Neural crest cell (in vitro differentiated cells): ENCODE measurements at regions not wholly inside any gene's neighbourhood (a gene's known extent, or its start where the extent isn't known, plus 50 kb on each side); places are given as distances from the start of the nearest gene placed in this dataset.

ENCODE experiments used
- DNase-seq: peaks from one replicate; pipeline ENCODE4 v3.0.0; 2021; ENCODE audit warnings: low read depth, mixed read lengths, low spot score
- H3K27ac Mint-ChIP-seq: one replicate; pipeline ENCODE4 v1.8.0; 2021; ENCODE audit warnings: mild to moderate bottlenecking, mixed read lengths; ENCODE audit not compliant: unreplicated experiment
- H3K27me3 Mint-ChIP-seq: 2 replicates; pipeline ENCODE4 v1.8.0; 2021; ENCODE audit warnings: low read depth, mild to moderate bottlenecking, mixed read lengths
- H3K36me3 Mint-ChIP-seq: 2 replicates; pipeline ENCODE4 v1.8.0; 2021; ENCODE audit warnings: low read depth, mild to moderate bottlenecking, mixed read lengths
- H3K4me1 Mint-ChIP-seq: 2 replicates; pipeline ENCODE4 v1.8.0; 2021; ENCODE audit warnings: mixed read lengths
- H3K4me3 Mint-ChIP-seq: one replicate; pipeline ENCODE4 v1.8.0; 2021; ENCODE audit warnings: mild to moderate bottlenecking, mixed read lengths
- H3K9me3 Mint-ChIP-seq: 2 replicates; pipeline ENCODE4 v1.8.0; 2021; ENCODE audit warnings: mixed read lengths
- TF ChIP-seq, protein P1 (sequence below): fragments of 200-600 bp; sonication (generic); conservative IDR thresholded peaks from 2 replicates; pipeline ENCODE4 v1.5.0; 2021; ENCODE audit warnings: antibody characterized with exemption, mild to moderate bottlenecking

DNA sequence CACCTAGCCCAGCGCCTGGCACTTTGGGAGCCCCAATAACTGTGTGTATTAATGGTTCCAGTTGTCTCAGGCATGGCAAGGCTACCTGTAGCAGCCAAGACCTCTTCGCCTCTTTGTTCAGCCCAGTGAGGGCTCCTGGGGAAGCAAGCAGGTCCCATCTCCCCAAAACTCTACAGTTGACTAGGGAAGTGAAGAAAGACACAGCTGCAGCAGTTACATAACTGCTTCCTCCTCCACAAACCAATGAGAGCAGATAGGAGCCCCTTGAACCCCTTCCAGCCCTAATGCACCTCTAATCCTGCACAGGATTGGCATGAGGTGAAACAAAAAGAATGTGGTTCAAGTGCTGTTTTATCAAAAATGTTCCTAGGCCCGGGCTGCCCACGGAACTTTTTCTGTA, 100.5 kb downstream of the SYF2 start:
- peaks cover 4% of the 10 kb centered on the region for H3K4me1 Mint-ChIP-seq
- H3K4me3 Mint-ChIP-seq, result no peak overlapping the region
- H3K9me3 Mint-ChIP-seq, result no peaks in the 10 kb centered on the region
- no peak for DNase-seq
- TF ChIP-seq, protein P1, sequence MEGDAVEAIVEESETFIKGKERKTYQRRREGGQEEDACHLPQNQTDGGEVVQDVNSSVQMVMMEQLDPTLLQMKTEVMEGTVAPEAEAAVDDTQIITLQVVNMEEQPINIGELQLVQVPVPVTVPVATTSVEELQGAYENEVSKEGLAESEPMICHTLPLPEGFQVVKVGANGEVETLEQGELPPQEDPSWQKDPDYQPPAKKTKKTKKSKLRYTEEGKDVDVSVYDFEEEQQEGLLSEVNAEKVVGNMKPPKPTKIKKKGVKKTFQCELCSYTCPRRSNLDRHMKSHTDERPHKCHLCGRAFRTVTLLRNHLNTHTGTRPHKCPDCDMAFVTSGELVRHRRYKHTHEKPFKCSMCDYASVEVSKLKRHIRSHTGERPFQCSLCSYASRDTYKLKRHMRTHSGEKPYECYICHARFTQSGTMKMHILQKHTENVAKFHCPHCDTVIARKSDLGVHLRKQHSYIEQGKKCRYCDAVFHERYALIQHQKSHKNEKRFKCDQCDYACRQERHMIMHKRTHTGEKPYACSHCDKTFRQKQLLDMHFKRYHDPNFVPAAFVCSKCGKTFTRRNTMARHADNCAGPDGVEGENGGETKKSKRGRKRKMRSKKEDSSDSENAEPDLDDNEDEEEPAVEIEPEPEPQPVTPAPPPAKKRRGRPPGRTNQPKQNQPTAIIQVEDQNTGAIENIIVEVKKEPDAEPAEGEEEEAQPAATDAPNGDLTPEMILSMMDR, result no peak
- no peaks in the 10 kb centered on the region for H3K27me3 Mint-ChIP-seq
- no peak overlapping the region for H3K27ac Mint-ChIP-seq
- no peaks in the 10 kb centered on the region for H3K36me3 Mint-ChIP-seq

GRCh38 chr1:25130895-25131294, 101.4 kb downstream of the SYF2 start:
- Mint-ChIP-seq H3K9me3 (no peaks in the 10 kb centered on the region), H3K4me1 (peaks cover 4% of the 10 kb centered on the region), H3K27me3 (no peaks in the 10 kb centered on the region), H3K27ac (no peak overlapping the region), H3K4me3 (no peak overlapping the region), H3K36me3 (no peaks in the 10 kb centered on the region)
- TF ChIP-seq, protein P1, result no peak
- DNase-seq, result no peak

DNA sequence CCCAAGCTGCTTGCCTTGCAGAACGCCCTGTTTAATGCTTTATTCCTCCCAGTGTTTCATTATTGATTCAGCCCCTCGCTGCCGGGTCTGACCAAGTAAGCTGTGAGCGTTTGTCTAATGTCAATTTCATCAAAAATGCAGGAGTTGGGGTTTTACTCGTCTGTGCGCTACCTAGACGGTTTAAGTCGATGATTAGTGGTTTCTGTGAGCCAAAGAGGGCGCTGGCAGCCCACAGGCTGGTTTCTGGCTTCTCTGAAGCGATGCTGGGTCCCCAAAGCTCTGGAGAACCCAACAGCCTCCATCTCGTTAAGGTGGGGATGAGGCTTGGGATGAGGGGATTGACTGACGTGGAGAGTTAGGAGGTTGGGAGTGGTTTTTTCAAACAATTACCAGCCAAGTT, 102.9 kb downstream of the SYF2 start:
- no peaks in the 10 kb centered on the region for H3K27me3 Mint-ChIP-seq
- DNase-seq, result no peak
- TF ChIP-seq, protein P1, result no peak
- H3K4me1 Mint-ChIP-seq, result no peaks in the 10 kb centered on the region
- H3K36me3 Mint-ChIP-seq, result no peaks in the 10 kb centered on the region
- no peak overlapping the region for H3K4me3 Mint-ChIP-seq
- H3K27ac Mint-ChIP-seq, result no peak overlapping the region
- no peaks in the 10 kb centered on the region for H3K9me3 Mint-ChIP-seq

- no peak overlapping the region for H3K4me3 Mint-ChIP-seq
- no peaks in the 10 kb centered on the region for H3K9me3 Mint-ChIP-seq
- DNase-seq, result no peak
- H3K36me3 Mint-ChIP-seq, result no peaks in the 10 kb centered on the region
- H3K27ac Mint-ChIP-seq, result no peak overlapping the region
- TF ChIP-seq, protein P1, result no peak
- no peaks in the 10 kb centered on the region for H3K27me3 Mint-ChIP-seq
- no peaks in the 10 kb centered on the region for H3K4me1 Mint-ChIP-seq
These were observed 104.1 kb downstream of the SYF2 start for GRCh38 chr1:25128121-25128621.

DNA sequence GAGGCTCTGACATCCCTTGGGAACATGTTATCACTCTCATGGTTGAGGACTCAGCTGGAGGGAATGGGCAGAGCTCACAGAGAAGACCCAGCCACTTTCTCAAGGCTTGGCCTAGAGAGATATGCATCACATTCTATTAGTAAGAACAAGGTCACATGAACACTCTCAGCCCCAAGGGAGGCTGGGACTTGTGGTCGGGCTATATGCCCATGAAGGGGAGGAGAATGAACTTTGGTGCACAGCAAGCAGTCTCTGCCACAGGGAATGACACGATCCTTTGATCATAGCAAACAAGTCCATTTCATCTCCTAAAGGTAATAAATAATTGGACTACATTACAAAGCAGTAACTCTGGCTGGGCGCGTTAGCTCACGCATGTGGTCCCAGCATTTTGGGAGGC, 105.7 kb downstream of the SYF2 start:
- TF ChIP-seq, protein P1, result no peak
- no peak overlapping the region for H3K4me3 Mint-ChIP-seq
- no peaks in the 10 kb centered on the region for H3K36me3 Mint-ChIP-seq
- H3K27ac Mint-ChIP-seq, result no peak overlapping the region
- no peaks in the 10 kb centered on the region for H3K4me1 Mint-ChIP-seq
- no peaks in the 10 kb centered on the region for H3K27me3 Mint-ChIP-seq
- DNase-seq, result no peak
- H3K9me3 Mint-ChIP-seq, result no peaks in the 10 kb centered on the region

DNA sequence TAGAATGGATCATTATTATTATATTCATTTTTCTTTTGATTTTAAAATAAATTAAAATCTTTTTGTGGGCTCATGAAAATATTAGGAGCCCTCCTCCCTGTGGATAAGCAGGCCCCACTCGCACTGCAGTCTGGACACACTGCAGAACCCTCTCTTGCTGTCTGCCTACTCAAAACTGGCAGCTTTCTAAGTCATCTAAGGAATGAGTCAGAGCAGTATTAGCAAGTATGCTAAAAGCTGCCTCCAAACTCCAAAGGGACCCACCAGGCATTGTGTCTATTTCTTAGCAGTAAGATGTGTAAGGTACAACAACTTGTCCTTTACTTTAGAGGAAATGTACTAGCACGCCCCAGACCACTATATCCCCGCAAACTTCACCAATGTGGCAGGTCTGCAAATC, 108.8 kb downstream of the SYF2 start:
- TF ChIP-seq, protein P1, result no peak
- Mint-ChIP-seq H3K9me3 (no peaks in the 10 kb centered on the region), H3K36me3 (no peaks in the 10 kb centered on the region), H3K4me1 (no peaks in the 10 kb centered on the region), H3K27me3 (no peaks in the 10 kb centered on the region), H3K27ac (no peak overlapping the region), H3K4me3 (no peak overlapping the region)
- no peak for DNase-seq
